CD4-positive, CD25-positive, alpha-beta regulatory T cell (primary cell): ENCODE measurements at regions not wholly inside any gene's neighbourhood (a gene's known extent, or its start where the extent isn't known, plus 50 kb on each side); places are given as distances from the start of the nearest gene placed in this dataset.

Experiments used
- ATAC-seq, 2 donors: fragments of 150-1000 bp; cut with Tn5 transposase; one replicate each; pipeline ENCODE4 v1.10.0; 2021; ENCODE audit warnings: low read depth in 2 of 2, moderate number of reproducible peaks in 2 of 2, moderate library complexity in 1 of 2
- DNase-seq, 3 donors: peaks; one replicate each; pipeline versions ENCODE4 v3.0.0 to v3.0.0-alpha.2; 2012 to 2022; ENCODE audit warnings: mixed read lengths in 1 of 3
- H3K27ac ChIP-seq: one replicate; pipeline ENCODE4 v1.7.0; 2013; ENCODE audit warnings: mild to moderate bottlenecking, low read length; ENCODE audit not compliant: insufficient read depth, poor library complexity, severe bottlenecking
- H3K27me3 ChIP-seq: one replicate; pipeline ENCODE4 v1.7.0; 2013; ENCODE audit warnings: low read length; ENCODE audit not compliant: control insufficient read depth, insufficient read depth
- H3K36me3 ChIP-seq: one replicate; pipeline ENCODE4 v1.7.0; 2013; ENCODE audit warnings: mild to moderate bottlenecking, low read length, moderate library complexity; ENCODE audit not compliant: control insufficient read depth, insufficient read depth
- H3K4me1 ChIP-seq: 2 replicates; pipeline ENCODE4 v1.7.0; 2013; ENCODE audit warnings: mild to moderate bottlenecking, low read length; ENCODE audit not compliant: insufficient read depth, control insufficient read depth, poor library complexity, severe bottlenecking
- H3K4me3 ChIP-seq: one replicate; pipeline ENCODE4 v1.7.0; 2013; ENCODE audit warnings: low read depth, mild to moderate bottlenecking, low read length, moderate library complexity
- H3K9me3 ChIP-seq, 2 experiments: 1 replicate in 1 of 2; 2 replicates in 1 of 2; pipeline ENCODE4 v1.7.0; 2013; ENCODE audit warnings: low read length in 2 of 2, mild to moderate bottlenecking in 1 of 2, moderate library complexity in 1 of 2; ENCODE audit not compliant: control insufficient read depth in 2 of 2
- H3K27ac Mint-ChIP-seq, 3 donors: one replicate each; pipeline ENCODE4 v1.8.0; 2020 to 2022; ENCODE audit warnings: mild to moderate bottlenecking in 3 of 3, mixed read lengths in 3 of 3, moderate library complexity in 2 of 3
- H3K27me3 Mint-ChIP-seq: one replicate; pipeline ENCODE4 v1.8.0; 2022; ENCODE audit warnings: mild to moderate bottlenecking, mixed read lengths
- H3K36me3 Mint-ChIP-seq: one replicate; pipeline ENCODE4 v1.8.0; 2020; ENCODE audit warnings: mixed read lengths
- H3K4me1 Mint-ChIP-seq, 4 donors: one replicate each; pipeline ENCODE4 v1.8.0; 2020 to 2022; ENCODE audit warnings: mixed read lengths in 4 of 4, mild to moderate bottlenecking in 1 of 4
- H3K4me3 Mint-ChIP-seq, 4 donors: one replicate each; pipeline ENCODE4 v1.8.0; 2020 to 2022; ENCODE audit warnings: mild to moderate bottlenecking in 4 of 4, mixed read lengths in 4 of 4, moderate library complexity in 3 of 4
- H3K9me3 Mint-ChIP-seq, 7 donors: one replicate each; pipeline ENCODE4 v1.8.0; 2020 to 2022; ENCODE audit warnings: mixed read lengths in 7 of 7, mild to moderate bottlenecking in 3 of 7, moderate library complexity in 2 of 7

- Histone ChIP-seq H3K9me3 (peaks cover 0 to 8% of the 10 kb centered on the region in 2 experiments), H3K4me3 (no peak overlapping the region), H3K36me3 (no peaks in the 10 kb centered on the region), H3K27me3 (no peaks in the 10 kb centered on the region), H3K27ac (no peak overlapping the region), H3K4me1 (no peaks in the 10 kb centered on the region)
- no peak overlapping the region for H3K27ac Mint-ChIP-seq
- peaks cover 0 to 6% (median 0%) of the 10 kb centered on the region in 4 donors for H3K4me1 Mint-ChIP-seq
- no peak overlapping the region for H3K4me3 Mint-ChIP-seq
- peaks cover 17% of the 10 kb centered on the region for H3K36me3 Mint-ChIP-seq
- DNase-seq (no peak), ATAC-seq (no peak)
- peaks cover 3 to 18% (median 14%) of the 10 kb centered on the region in 7 donors for H3K9me3 Mint-ChIP-seq
- no peaks in the 10 kb centered on the region for H3K27me3 Mint-ChIP-seq
Observed at GRCh38 chr21:28699596-28700259, 292.9 kb downstream of the LTN1 start.

- no peak overlapping the region for H3K4me3 ChIP-seq
- no peak overlapping the region for H3K27ac Mint-ChIP-seq
- H3K4me1 ChIP-seq = no peaks in the 10 kb centered on the region
- DNase-seq (no peak), ATAC-seq (no peak)
- peaks cover 17% of the 10 kb centered on the region for H3K36me3 Mint-ChIP-seq
- peaks cover 3 to 18% (median 14%) of the 10 kb centered on the region in 7 donors for H3K9me3 Mint-ChIP-seq
- no peak overlapping the region for H3K4me3 Mint-ChIP-seq
- no peaks in the 10 kb centered on the region for H3K27me3 ChIP-seq
- peaks cover 0 to 8% of the 10 kb centered on the region in 2 experiments for H3K9me3 ChIP-seq
- H3K4me1 Mint-ChIP-seq = peaks cover 0 to 6% (median 0%) of the 10 kb centered on the region in 4 donors
- H3K27me3 Mint-ChIP-seq = no peaks in the 10 kb centered on the region
- no peaks in the 10 kb centered on the region for H3K36me3 ChIP-seq
- H3K27ac ChIP-seq = no peak overlapping the region
Observed at GRCh38 chr21:28699186-28699585, 293.5 kb downstream of the LTN1 start.

GRCh38 chr21:28696844-28697410 is 295.8 kb downstream of the LTN1 start:
- Histone ChIP-seq H3K27me3 (no peaks in the 10 kb centered on the region), H3K9me3 (no peaks in the 10 kb centered on the region), H3K4me3 (no peak overlapping the region), H3K4me1 (no peaks in the 10 kb centered on the region), H3K27ac (no peak overlapping the region), H3K36me3 (no peaks in the 10 kb centered on the region)
- ATAC-seq (no peak), DNase-seq (no peak)
- peaks cover 17% of the 10 kb centered on the region for H3K36me3 Mint-ChIP-seq
- no peaks in the 10 kb centered on the region for H3K27me3 Mint-ChIP-seq
- H3K27ac Mint-ChIP-seq = no peak overlapping the region
- peaks cover 0 to 7% (median 3%) of the 10 kb centered on the region in 7 donors for H3K9me3 Mint-ChIP-seq
- no peak overlapping the region for H3K4me3 Mint-ChIP-seq
- peaks cover 0 to 6% (median under 1%) of the 10 kb centered on the region in 4 donors for H3K4me1 Mint-ChIP-seq

DNA sequence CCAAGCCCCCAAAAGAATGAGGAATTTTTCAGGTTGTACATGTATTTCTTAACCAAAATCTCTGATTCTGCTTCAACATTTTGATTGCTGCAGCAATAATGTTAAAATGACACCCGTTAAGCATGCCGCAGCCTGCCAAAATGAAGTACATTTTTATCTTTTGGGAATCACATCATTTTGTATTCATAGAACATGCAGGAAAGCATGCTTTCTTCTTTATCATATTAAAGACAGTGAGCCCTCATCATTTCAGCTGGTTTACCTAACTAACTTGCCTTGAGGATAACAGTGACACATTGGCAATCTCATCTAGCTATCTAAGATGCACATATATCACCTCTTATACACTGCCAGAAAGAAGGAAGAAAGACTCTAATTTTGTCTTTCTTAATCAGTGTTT is 299.2 kb downstream of the LTN1 start:
- peaks cover 0 to 5% (median 0%) of the 10 kb centered on the region in 7 donors for H3K9me3 Mint-ChIP-seq
- H3K9me3 ChIP-seq = no peaks in the 10 kb centered on the region
- DNase-seq = no peak
- no peaks in the 10 kb centered on the region for H3K4me1 ChIP-seq
- ATAC-seq = no peak
- no peak overlapping the region for H3K27ac Mint-ChIP-seq
- no peak overlapping the region for H3K4me3 Mint-ChIP-seq
- H3K27ac ChIP-seq = no peak overlapping the region
- peaks cover 0 to 2% (median 0%) of the 10 kb centered on the region in 4 donors for H3K4me1 Mint-ChIP-seq
- no peak overlapping the region for H3K4me3 ChIP-seq
- peaks cover 13% of the 10 kb centered on the region for H3K36me3 Mint-ChIP-seq
- H3K36me3 ChIP-seq = no peaks in the 10 kb centered on the region
- no peaks in the 10 kb centered on the region for H3K27me3 Mint-ChIP-seq
- no peaks in the 10 kb centered on the region for H3K27me3 ChIP-seq

DNA sequence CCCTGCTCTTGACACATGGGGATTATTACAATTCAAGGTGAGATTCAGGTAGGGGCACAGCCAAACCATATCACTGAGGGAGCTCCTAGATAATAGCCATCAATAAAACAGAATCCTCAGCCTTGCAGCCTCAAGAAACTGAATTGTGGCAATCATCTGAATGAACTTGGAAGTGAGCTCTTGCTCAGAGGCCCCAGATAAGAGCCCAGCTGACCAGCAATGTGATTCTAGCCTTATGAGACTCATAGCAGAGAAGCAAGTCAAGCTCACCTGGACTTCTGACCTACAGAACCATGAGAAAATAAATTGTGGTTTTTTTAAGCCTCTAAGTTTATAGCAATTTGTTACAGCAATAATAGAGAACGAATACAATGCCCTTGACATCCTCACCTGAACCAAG is 302.5 kb downstream of the LTN1 start:
- Histone ChIP-seq H3K4me3 (no peak overlapping the region), H3K36me3 (no peaks in the 10 kb centered on the region), H3K4me1 (no peaks in the 10 kb centered on the region), H3K27me3 (no peaks in the 10 kb centered on the region), H3K9me3 (no peaks in the 10 kb centered on the region), H3K27ac (no peak overlapping the region)
- H3K9me3 Mint-ChIP-seq = no peaks in the 10 kb centered on the region
- no peak for DNase-seq
- H3K4me3 Mint-ChIP-seq = no peak overlapping the region
- H3K36me3 Mint-ChIP-seq = peaks cover 3% of the 10 kb centered on the region
- peaks cover 0 to 5% (median under 1%) of the 10 kb centered on the region in 4 donors for H3K4me1 Mint-ChIP-seq
- ATAC-seq = no peak
- H3K27me3 Mint-ChIP-seq = no peaks in the 10 kb centered on the region
- H3K27ac Mint-ChIP-seq = peak overlapping the region in 1 of 3 donors; percentile 9

DNA sequence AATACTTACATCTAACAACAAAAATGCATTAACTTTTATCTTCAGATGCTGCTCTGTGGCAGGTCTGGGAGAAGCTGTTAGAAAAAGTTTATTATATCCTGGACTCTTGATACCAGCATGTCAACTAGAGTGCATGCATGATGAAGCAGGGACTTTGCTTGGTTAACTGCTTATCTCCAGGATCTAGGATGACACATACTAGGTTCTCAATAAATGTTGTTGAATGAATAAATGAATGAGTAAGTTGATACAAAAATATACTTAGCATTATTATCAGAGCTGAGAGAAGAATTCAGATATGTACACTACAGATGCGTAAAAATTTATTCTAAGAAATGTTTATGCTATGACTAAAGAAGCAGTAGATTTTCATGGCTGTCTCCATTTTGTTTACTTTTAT is 304.3 kb downstream of the LTN1 start:
- H3K9me3 Mint-ChIP-seq = peaks cover 0 to 1% (median 0%) of the 10 kb centered on the region in 7 donors
- H3K27ac Mint-ChIP-seq = no peak overlapping the region
- Histone ChIP-seq H3K4me1 (no peaks in the 10 kb centered on the region), H3K27ac (no peak overlapping the region), H3K4me3 (no peak overlapping the region), H3K27me3 (no peaks in the 10 kb centered on the region), H3K9me3 (no peaks in the 10 kb centered on the region), H3K36me3 (no peaks in the 10 kb centered on the region)
- H3K4me3 Mint-ChIP-seq = no peak overlapping the region
- H3K4me1 Mint-ChIP-seq = peaks cover 0 to 5% (median 0%) of the 10 kb centered on the region in 4 donors
- ATAC-seq = no peak
- no peak for DNase-seq
- peaks cover 3% of the 10 kb centered on the region for H3K36me3 Mint-ChIP-seq
- no peaks in the 10 kb centered on the region for H3K27me3 Mint-ChIP-seq

DNA sequence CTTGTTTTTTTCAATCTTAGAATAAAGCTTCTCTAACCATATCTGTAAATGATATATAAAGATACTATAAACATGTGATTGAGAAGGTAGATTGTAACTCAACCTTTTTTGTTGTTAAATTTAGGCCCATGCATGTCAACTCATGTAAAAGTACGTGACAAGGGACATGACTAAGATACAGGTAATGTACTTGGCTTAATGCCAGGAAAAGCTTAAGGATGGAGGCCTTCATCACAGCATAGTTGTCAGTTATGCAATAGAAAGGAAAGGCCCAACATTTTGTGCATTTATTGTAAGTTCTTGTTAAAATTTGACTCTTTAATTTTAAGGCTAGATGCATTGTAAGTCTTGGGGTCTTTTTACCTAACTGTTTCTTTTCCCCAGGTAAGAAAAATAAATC is 305.1 kb downstream of the LTN1 start:
- ATAC-seq = no peak
- peaks cover 3% of the 10 kb centered on the region for H3K36me3 Mint-ChIP-seq
- Histone ChIP-seq H3K27ac (no peak overlapping the region), H3K4me3 (no peak overlapping the region), H3K27me3 (no peaks in the 10 kb centered on the region), H3K9me3 (no peaks in the 10 kb centered on the region), H3K4me1 (no peaks in the 10 kb centered on the region), H3K36me3 (no peaks in the 10 kb centered on the region)
- H3K4me1 Mint-ChIP-seq = peaks cover 0 to 5% (median 0%) of the 10 kb centered on the region in 4 donors
- H3K4me3 Mint-ChIP-seq = no peak overlapping the region
- peaks cover 0 to 1% (median 0%) of the 10 kb centered on the region in 7 donors for H3K9me3 Mint-ChIP-seq
- no peak for DNase-seq
- H3K27me3 Mint-ChIP-seq = no peaks in the 10 kb centered on the region
- no peak overlapping the region for H3K27ac Mint-ChIP-seq
